H1 (cell line): ENCODE measurements at regions not wholly inside any gene's neighbourhood (a gene's known extent, or its start where the extent isn't known, plus 50 kb on each side); places are given as distances from the start of the nearest gene placed in this dataset.

Experiments
- CTCF ChIA-PET: fragments of 300-600 bp; sonication (Branson Sonifier 250); formaldehyde crosslinking; loops from one replicate; lab custom pipeline; 2021; ENCODE audit not compliant: partially characterized antibody; lab: Charles Lee
- POLR2A ChIA-PET: fragments of 300-600 bp; sonication (Branson Sonifier 250); formaldehyde crosslinking; loops from one replicate; lab custom pipeline; 2021; ENCODE audit warnings: inconsistent platforms; ENCODE audit not compliant: partially characterized antibody; lab: Charles Lee
- DNase-seq, 2 experiments: peaks; one replicate each; pipeline versions ENCODE4 v3.0.0 to v3.0.0-alpha.2; 2010 to 2022; ENCODE audit warnings: low spot score in 2 of 2, low read depth in 1 of 2, mixed read lengths in 1 of 2
- FAIRE-seq: peaks from 2 replicates; lab custom pipeline; 2011; peaks lifted over from hg19 to GRCh38; lab: Jason Lieb, UNC
- H2AFZ ChIP-seq: 2 replicates; pipeline ENCODE4 v1.8.1; 2012; ENCODE audit warnings: low read length, inconsistent platforms
- H2AK5ac ChIP-seq: 2 replicates; pipeline ENCODE4 v1.6.1; 2013; ENCODE audit warnings: low read depth, low read length
- H2BK120ac ChIP-seq: replicated peaks from 2 replicates; pipeline ENCODE3; 2013; ENCODE audit warnings: low read depth, low read length, inconsistent platforms
- H2BK12ac ChIP-seq: 2 replicates; pipeline ENCODE4 v1.6.1; 2013; ENCODE audit warnings: low read depth, low read length
- H2BK15ac ChIP-seq: 2 replicates; pipeline ENCODE4 v1.6.1; 2013; ENCODE audit warnings: low read length
- H2BK20ac ChIP-seq: 2 replicates; pipeline ENCODE4 v1.6.1; 2013; ENCODE audit warnings: low read length
- H2BK5ac ChIP-seq: 2 replicates; pipeline ENCODE4 v1.6.1; 2013; ENCODE audit warnings: low read depth, low read length
- H3K14ac ChIP-seq: 2 replicates; pipeline ENCODE4 v1.6.1; 2013; ENCODE audit warnings: inconsistent platforms; ENCODE audit not compliant: insufficient read length
- H3K18ac ChIP-seq: 2 replicates; pipeline ENCODE4 v1.6.1; 2013; ENCODE audit warnings: low read length; ENCODE audit errors: extremely low read depth
- H3K23ac ChIP-seq: 2 replicates; pipeline ENCODE4 v1.6.1; 2013; ENCODE audit warnings: inconsistent platforms; ENCODE audit not compliant: insufficient read length
- H3K23me2 ChIP-seq: 2 replicates; pipeline ENCODE4 v1.6.1; 2013; ENCODE audit warnings: low read depth, low read length
- H3K27ac ChIP-seq: 2 replicates; pipeline ENCODE4 v1.6.1; 2011; ENCODE audit warnings: low read depth, low read length, inconsistent platforms
- H3K27me3 ChIP-seq, 4 experiments: replicated peaks in 1 of 4; 1 replicate in 1 of 4; 2 replicates in 3 of 4; pipeline versions ENCODE4 v1.6.1 to v1.8.1; 2011 to 2013; ENCODE audit warnings: low read length in 3 of 4, mild to moderate bottlenecking in 3 of 4, inconsistent platforms in 2 of 4, mixed read lengths in 2 of 4, moderate library complexity in 1 of 4; ENCODE audit not compliant: control insufficient read depth in 3 of 4, insufficient read depth in 3 of 4; ENCODE audit errors: extremely low read depth in 1 of 4
- H3K36me3 ChIP-seq, 4 experiments: 2 replicates each; pipeline versions ENCODE4 v1.6.1 to v1.8.1; 2011 to 2013; ENCODE audit warnings: mild to moderate bottlenecking in 4 of 4, low read length in 3 of 4, moderate library complexity in 2 of 4, control low read depth in 1 of 4, inconsistent platforms in 1 of 4; ENCODE audit not compliant: insufficient read depth in 4 of 4, control insufficient read depth in 2 of 4
- H3K4ac ChIP-seq: replicated peaks from 2 replicates; pipeline ENCODE3; 2013; ENCODE audit warnings: low read length, low read depth, mixed read lengths, inconsistent platforms; ENCODE audit not compliant: insufficient read length
- H3K4me1 ChIP-seq, 4 experiments: replicated peaks in 1 of 4; 1 replicate in 1 of 4; 2 replicates in 3 of 4; pipeline versions ENCODE4 v1.6.1 to v1.8.1; 2011 to 2013; ENCODE audit warnings: low read length in 3 of 4, inconsistent platforms in 2 of 4, mixed read lengths in 1 of 4; ENCODE audit not compliant: insufficient read depth in 4 of 4, control insufficient read depth in 3 of 4
- H3K4me2 ChIP-seq, 2 experiments: 2 replicates each; pipeline versions ENCODE4 v1.6.1 to v1.8.1; 2011 to 2013; ENCODE audit warnings: low read depth in 2 of 2, low read length in 2 of 2, control low read depth in 1 of 2, inconsistent platforms in 1 of 2, mild to moderate bottlenecking in 1 of 2; ENCODE audit not compliant: insufficient read depth in 1 of 2
- H3K4me3 ChIP-seq, 4 experiments: fragments of 200-600, 300-600 bp in 1 of 4; sonication (generic), shearing (Covaris generic), sonication (Bioruptor Twin) in 1 of 4; 2 replicates each; pipeline versions ENCODE4 v1.5.1 to v1.8.1; 2011 to 2016; ENCODE audit warnings: low read length in 4 of 4, low read depth in 3 of 4, control low read depth in 2 of 4, inconsistent platforms in 2 of 4, mild to moderate bottlenecking in 2 of 4, mixed read lengths in 1 of 4, moderate library complexity in 1 of 4; ENCODE audit not compliant: insufficient read depth in 2 of 4; ENCODE audit errors: extremely low read depth in 1 of 4
- H3K56ac ChIP-seq: replicated peaks from 2 replicates; pipeline ENCODE3; 2013; ENCODE audit warnings: low read depth, mild to moderate bottlenecking, mixed read lengths, low read length, inconsistent platforms; ENCODE audit not compliant: insufficient read length
- H3K79me1 ChIP-seq: 2 replicates; pipeline ENCODE4 v1.6.1; 2013; ENCODE audit warnings: low read depth, low read length, control low read depth
- H3K79me2 ChIP-seq, 2 experiments: 2 replicates each; pipeline versions ENCODE4 v1.6.1 to v1.8.1; 2012 to 2013; ENCODE audit warnings: low read length in 2 of 2, mild to moderate bottlenecking in 2 of 2, inconsistent platforms in 1 of 2; ENCODE audit not compliant: insufficient read depth in 2 of 2, control insufficient read depth in 1 of 2
- H3K9ac ChIP-seq, 4 experiments: replicated peaks in 1 of 4; 1 replicate in 1 of 4; 2 replicates in 3 of 4; pipeline versions ENCODE4 v1.6.1 to v1.8.1; 2011 to 2013; ENCODE audit warnings: low read depth in 3 of 4, low read length in 3 of 4, control low read depth in 2 of 4, mild to moderate bottlenecking in 2 of 4, moderate library complexity in 2 of 4, inconsistent platforms in 1 of 4; ENCODE audit errors: extremely low read depth in 1 of 4
- H3K9me3 ChIP-seq, 2 experiments: 2 replicates each; pipeline versions ENCODE4 v1.6.1 to v1.8.1; 2012 to 2013; ENCODE audit warnings: mild to moderate bottlenecking in 2 of 2, moderate library complexity in 2 of 2, control low read depth in 1 of 2, inconsistent platforms in 1 of 2, low read depth in 1 of 2, low read length in 1 of 2, mixed read lengths in 1 of 2; ENCODE audit not compliant: insufficient read depth in 2 of 2
- H4K20me1 ChIP-seq, 2 experiments: replicated peaks in 1 of 2; 2 replicates each; pipeline versions ENCODE3 to v1.8.1; 2011 to 2013; ENCODE audit warnings: inconsistent platforms in 2 of 2, low read length in 2 of 2, mild to moderate bottlenecking in 1 of 2; ENCODE audit not compliant: insufficient read depth in 2 of 2, control insufficient read depth in 1 of 2
- H4K5ac ChIP-seq: 2 replicates; pipeline ENCODE4 v1.6.1; 2013; ENCODE audit warnings: low read length, low read depth, mixed read lengths, inconsistent platforms; ENCODE audit not compliant: insufficient read length
- H4K8ac ChIP-seq: 2 replicates; pipeline ENCODE4 v1.8.0; 2013; ENCODE audit warnings: mild to moderate bottlenecking, moderate library complexity, low read length, inconsistent platforms; ENCODE audit not compliant: insufficient read depth; ENCODE audit errors: extremely low read depth
- H4K91ac ChIP-seq: replicated peaks from 2 replicates; pipeline ENCODE3; 2013; ENCODE audit warnings: low read length, mixed read lengths, inconsistent platforms; ENCODE audit not compliant: insufficient read length
- CREB1 ChIP-seq: IDR thresholded peaks from 2 replicates; pipeline ENCODE4 v1.6.1; 2012; ENCODE audit warnings: inconsistent platforms
- WGBS, 2 experiments: shearing (Covaris generic) in 1 of 2; methylation state at CpG; one replicate each; pipeline versions ENCODE4 v1.1.6 to v1.1.7; 2013 to 2015; ENCODE audit warnings: low lambda C conversion rate in 2 of 2, mixed read lengths in 2 of 2, inconsistent platforms in 1 of 2, low coverage in 1 of 2, missing lambda C conversion rate in 1 of 2; ENCODE audit not compliant: insufficient replicate concordance in 2 of 2, insufficient coverage in 1 of 2, insufficient read length in 1 of 2; ENCODE audit errors: extremely low coverage in 1 of 2, missing lambda C conversion rate in 1 of 2; 5-methylcytosine and 5-hydroxymethylcytosine counted together

DNA sequence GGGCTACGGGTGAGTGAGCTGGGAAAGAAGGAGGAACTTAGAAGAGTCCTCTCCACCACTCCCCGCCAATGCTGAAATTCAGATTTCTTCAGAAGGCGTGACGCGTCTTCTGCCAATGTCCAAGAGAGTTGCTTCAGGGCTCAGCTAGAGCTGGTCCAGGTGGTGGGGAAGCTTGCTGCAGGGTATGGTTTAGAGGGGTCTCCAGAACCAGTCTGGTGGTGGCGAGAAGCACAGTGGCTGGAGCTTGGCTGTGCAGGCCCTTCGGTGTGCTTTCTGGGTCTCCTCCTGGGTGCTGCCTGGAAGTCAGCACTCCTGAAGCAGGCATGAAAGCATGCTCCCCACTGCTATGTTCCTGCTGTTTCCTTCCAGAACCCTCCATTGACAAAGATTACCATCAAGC is 387.2 kb downstream of the PTPRU start:
- Histone ChIP-seq H3K9ac (no peak overlapping the region), H3K4me3 (no peak overlapping the region), H3K4me1 (no peaks in the 10 kb centered on the region), H2AK5ac (no peak overlapping the region), H3K36me3 (no peaks in the 10 kb centered on the region), H3K23ac (no peak overlapping the region), H3K27ac (no peak overlapping the region), H2BK15ac (no peak overlapping the region), H2BK12ac (no peak overlapping the region), H3K56ac (no peak overlapping the region), H3K79me2 (no peaks in the 10 kb centered on the region), H3K18ac (no peak overlapping the region), H3K79me1 (no peaks in the 10 kb centered on the region), H2BK20ac (no peak overlapping the region), H2BK5ac (no peak overlapping the region), H3K4me2 (no peak overlapping the region), H3K23me2 (no peaks in the 10 kb centered on the region), H2BK120ac (no peak overlapping the region), H3K9me3 (no peaks in the 10 kb centered on the region), H4K5ac (no peak overlapping the region), H3K4ac (no peak overlapping the region), H3K14ac (no peak overlapping the region), H3K27me3 (no peaks in the 10 kb centered on the region), H4K20me1 (no peaks in the 10 kb centered on the region), H2AFZ (no peak overlapping the region), H4K91ac (no peak overlapping the region), H4K8ac (no peak overlapping the region)
- DNase-seq (no peak), FAIRE-seq (no peak)
- CTCF ChIA-PET = interaction anchor here (0.6 to 1.7 kb wide), 3 partner anchors 14 to 26 kb away, joined by 3 to 4 read pairs (median 3); no protein-coding TSS in a partner anchor
- POLR2A ChIA-PET = interaction anchor here (0.6 to 1.6 kb wide), 2 partner anchors 11 to 739 kb away, joined by 4 read pairs; no protein-coding TSS in a partner anchor
- 93% methylated on average over 7 of the region's 7 CpGs; no CpG with 5 or more reads in 1 of the 2 experiments for WGBS, 2 experiments
- TF ChIP-seq CREB1 = no peak
